PC-3 (cell line): ENCODE measurements at regions not wholly inside any gene's neighbourhood (a gene's known extent, or its start where the extent isn't known, plus 50 kb on each side); places are given as distances from the start of the nearest gene placed in this dataset.

Experiments
- EZH2 ChIP-seq: fragments of 300-600 bp; sonication (generic); IDR thresholded peaks from one replicate; pipeline ENCODE4 v1.6.1; 2017; ENCODE audit warnings: antibody characterized with exemption, mild to moderate bottlenecking, low read length; ENCODE audit not compliant: unreplicated experiment
- TF ChIP-seq, protein P1 (sequence below): fragments of 300-600 bp; sonication (generic); conservative IDR thresholded peaks from 2 replicates; pipeline ENCODE4 v1.5.1; 2017; ENCODE audit warnings: antibody characterized with exemption, low read depth, mild to moderate bottlenecking, low read length

DNA sequence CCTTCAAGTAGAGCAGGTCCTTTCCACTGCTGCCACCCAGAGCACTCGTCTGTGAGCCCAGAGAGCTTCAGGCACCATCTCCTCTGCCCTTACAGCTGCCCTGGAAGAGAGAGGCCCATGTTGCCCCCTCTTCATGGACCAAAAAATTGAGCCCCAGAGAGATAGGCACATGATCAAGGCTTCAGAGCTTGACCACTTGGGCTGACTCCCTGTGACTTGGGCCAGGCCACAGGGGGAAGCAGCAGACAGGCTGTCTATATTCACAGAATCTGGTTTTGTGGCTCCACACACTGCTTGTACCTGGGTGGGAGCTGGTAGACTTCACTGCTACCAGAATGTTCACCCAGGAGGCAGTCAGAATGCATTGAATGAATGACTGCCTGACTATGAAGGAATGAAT, 58.2 kb downstream of the SMIM38 start:
- TF ChIP-seq, protein P1, sequence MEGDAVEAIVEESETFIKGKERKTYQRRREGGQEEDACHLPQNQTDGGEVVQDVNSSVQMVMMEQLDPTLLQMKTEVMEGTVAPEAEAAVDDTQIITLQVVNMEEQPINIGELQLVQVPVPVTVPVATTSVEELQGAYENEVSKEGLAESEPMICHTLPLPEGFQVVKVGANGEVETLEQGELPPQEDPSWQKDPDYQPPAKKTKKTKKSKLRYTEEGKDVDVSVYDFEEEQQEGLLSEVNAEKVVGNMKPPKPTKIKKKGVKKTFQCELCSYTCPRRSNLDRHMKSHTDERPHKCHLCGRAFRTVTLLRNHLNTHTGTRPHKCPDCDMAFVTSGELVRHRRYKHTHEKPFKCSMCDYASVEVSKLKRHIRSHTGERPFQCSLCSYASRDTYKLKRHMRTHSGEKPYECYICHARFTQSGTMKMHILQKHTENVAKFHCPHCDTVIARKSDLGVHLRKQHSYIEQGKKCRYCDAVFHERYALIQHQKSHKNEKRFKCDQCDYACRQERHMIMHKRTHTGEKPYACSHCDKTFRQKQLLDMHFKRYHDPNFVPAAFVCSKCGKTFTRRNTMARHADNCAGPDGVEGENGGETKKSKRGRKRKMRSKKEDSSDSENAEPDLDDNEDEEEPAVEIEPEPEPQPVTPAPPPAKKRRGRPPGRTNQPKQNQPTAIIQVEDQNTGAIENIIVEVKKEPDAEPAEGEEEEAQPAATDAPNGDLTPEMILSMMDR, result no peak
- no peak for TF ChIP-seq EZH2
